GM19395 (cell line): ENCODE measurements at regions not wholly inside any gene's neighbourhood (a gene's known extent, or its start where the extent isn't known, plus 50 kb on each side); places are given as distances from the start of the nearest gene placed in this dataset.
A peak's percentile ranks its signal among the peaks of the same experiment; 100 is the strongest.

Experiments used
- ATAC-seq: cut with Tn5 transposase; IDR thresholded peaks from one replicate; pipeline ENCODE4 v1.9.1; 2021; ENCODE audit warnings: mild to moderate bottlenecking, moderate library complexity; ENCODE audit not compliant: unreplicated experiment

DNA sequence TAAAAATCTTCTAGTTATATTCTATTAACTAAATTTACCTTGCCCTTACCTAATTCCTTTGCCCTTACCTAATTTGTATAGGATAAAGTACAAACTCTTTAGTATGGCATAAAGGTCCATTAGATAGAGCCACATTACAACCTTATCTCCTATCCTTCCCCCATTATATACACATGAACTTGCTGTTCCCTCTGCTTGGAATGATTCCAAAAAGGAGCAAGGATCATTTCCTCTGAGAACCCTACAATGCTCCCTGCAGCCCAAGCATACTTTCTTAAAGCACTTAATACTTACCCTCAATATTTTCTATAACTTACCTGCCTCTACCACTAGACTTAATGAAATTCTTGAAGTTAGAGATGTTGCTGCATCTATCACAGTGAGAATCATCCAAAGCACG, 118.9 kb upstream of the CCDC54 start:
- ATAC-seq: no peak

DNA sequence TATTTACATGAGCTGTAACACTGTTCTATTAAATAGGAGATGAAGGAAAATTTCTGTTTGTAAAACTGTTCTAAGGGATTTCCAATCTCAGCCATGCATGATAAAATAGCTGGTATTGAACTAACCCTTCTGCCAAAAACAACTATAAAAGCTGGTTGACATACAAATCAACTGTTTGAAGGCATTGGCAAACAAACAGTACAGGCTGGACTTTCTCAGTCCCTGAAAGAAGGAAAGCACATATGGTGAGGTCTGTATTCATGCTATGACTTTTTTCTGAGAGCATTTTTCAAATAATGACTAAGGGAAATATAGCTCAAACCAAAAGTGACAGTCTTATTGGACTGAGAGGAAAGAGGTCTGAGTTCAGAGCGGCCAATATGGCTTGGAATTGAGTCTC, 117.0 kb upstream of the CCDC54 start:
- no peak for ATAC-seq

DNA sequence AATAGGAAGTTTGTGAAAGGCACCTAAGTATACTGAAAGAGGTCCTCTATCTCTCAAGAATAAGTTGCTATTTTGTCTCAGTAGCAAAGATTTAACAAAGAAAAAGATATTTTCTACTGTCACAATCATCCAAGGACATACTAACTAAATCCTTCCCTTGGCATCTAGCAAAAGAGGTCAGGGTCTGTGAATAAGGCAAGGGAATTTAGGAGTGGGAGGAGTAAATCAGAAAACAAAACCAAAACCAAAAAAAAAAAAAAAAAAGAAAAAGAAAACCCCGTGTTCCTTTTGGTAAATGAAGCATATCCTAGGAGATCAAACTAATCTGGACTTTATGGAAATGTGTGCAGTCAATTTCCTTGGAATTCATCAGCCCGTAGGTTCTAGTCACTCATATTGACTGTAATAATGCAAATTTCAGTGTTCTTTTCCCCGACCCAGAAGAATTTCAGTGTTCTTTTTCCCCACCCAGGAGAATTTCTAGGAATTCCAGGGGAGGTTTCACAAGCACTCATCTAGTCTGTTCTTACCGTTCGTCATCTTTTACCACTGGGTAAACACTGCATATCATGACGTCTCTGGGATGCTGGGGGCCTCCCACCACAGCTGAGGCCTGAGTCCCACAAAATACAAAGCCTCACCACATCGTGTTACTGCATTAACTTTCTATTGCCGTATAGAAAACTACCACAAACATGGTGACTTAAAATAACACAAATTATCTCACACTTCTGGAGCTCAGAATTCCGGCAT, 113.8 kb upstream of the CCDC54 start:
- no peak for ATAC-seq

DNA sequence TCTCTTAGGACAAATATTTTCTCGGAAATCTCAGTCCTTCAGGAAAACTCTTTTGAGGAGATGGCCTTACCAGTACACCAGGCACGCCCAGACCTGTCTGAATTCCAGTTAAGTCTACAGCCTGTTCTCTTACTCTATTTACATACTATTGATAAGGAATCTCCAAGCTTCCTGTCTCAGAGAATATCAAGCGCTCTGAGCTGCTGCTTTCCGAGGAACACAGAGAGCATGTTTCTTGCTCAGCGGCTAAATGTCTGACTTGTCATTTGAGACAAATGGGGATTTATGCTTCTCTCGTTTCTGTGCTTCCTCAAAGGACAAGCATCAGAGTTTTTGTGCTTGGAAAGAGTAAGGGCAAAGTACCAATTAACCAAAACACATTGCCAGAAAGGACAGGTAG, 112.4 kb upstream of the CCDC54 start:
- no peak for ATAC-seq

DNA sequence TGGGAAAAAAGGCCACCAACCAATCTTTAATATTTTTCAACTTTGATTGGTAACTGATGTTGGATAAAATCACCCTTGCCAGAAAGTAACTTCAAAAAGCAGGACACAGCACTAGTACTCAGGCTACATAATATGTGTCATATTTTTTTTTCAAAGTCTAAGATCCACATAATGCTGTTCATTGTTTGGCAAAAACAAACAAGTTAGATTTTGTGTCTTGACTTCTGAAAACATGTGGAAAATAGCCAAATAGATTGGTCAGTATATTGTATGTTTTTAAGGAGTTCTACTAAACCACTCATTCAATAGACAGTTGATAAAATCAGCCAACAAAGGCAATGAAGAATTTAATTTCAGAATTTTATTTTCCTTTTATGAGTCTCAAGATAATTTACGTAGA, 111.7 kb upstream of the CCDC54 start:
- ATAC-seq: no peak

DNA sequence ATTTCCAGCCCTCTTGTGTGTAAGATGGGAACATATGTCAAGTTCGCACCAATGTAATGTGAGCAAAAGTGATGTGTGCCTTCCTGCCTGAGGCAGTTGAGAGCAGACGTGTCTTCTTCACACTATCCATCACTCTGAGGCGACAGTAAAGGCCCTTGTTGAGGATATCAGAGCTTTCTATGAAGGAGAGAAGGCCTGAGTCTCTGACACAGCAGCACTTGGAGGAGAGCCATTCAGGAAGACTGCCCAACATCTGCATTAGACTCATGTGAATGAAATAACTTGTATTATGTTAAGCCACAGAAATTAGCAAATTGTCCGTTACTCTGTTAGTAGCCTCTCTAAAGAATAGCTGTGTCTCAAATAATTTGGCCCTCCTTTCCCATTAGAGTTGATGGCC, 108.8 kb upstream of the CCDC54 start:
- no peak for ATAC-seq

DNA sequence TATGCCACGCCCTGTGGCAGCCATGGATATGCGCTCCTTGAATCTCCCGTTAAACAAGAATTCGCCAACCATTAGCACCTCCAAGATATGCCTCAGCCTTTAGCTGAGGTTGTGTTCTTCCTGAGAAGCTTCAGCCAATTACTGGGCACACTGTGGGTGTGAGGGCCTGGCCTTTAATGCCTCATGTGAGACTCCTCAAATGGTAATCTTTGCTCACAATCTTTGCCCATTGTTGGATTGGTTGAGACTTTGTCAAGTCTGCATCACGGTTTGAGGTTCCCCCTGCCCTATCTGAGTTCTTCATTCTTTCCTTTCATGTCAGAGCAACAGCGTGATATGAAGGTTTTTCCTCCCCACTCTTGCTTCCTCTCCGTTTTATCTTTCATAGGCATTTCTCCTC, 108.1 kb upstream of the CCDC54 start:
- ATAC-seq: no peak

DNA sequence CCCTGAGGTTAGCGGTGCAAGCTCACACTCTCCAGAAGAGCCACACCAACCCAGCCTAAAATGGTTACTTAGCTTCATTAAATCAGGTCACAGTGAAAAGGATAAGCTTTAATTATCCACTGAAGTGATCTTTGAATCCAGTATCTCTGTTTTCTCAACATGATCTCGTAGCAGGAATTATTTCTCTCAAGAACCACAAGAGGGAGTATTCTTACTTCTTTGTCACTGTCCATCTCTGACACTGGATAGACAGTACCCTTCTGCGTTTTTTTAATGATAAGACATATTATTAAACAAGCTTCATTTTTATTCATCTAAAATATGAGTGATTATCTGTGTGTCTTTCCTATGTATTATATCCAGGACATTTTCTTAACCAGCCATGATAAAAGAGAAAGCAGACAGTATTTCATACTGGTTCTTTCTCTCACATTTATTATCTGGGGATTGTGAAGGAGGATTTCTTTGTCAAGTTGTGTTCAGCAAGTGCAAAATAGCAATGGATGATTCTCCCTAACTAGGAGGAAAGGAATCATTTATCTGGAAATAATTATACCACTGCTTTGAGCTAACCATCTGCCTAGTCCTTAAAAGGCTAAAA, 105.4 kb upstream of the CCDC54 start:
- peak; percentile 84 for ATAC-seq

DNA sequence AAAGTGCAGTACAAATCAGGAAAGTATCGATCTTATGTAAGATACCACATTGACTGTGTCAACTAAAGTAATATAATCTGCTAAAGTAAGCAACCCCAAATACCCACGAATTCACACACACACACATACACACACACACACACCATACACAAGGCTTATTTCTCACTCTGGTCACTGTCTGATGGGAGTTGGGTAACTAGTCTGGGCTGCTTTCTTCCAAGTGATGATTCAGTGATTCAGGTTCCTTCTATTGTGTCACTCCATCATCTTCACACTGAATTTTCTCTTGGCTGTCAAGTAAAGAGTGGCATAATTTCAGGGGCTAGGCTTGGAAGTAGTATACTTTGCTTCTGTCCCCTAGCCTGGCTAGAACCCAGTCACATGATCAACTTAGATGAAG, 104.8 kb upstream of the CCDC54 start:
- ATAC-seq: no peak

DNA sequence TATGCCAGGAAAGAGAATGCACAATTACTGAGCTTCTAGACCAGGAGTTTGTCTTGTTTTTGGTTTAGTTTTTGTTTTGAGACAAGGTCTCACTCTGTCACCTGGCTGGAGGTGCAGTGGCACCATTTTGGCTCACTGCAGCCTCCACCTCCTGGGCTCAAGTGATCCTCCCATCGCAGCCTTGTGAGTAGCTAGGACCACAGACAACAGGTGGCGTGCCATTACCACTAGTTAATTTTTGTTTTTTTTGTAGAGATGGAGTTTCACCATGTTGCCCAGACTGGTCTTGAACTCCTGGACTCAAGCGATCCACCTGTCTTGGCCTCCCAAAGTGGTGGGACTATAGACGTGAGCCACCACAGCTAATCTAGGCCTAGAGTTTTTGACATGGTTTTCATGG, 104.4 kb upstream of the CCDC54 start:
- no peak for ATAC-seq

DNA sequence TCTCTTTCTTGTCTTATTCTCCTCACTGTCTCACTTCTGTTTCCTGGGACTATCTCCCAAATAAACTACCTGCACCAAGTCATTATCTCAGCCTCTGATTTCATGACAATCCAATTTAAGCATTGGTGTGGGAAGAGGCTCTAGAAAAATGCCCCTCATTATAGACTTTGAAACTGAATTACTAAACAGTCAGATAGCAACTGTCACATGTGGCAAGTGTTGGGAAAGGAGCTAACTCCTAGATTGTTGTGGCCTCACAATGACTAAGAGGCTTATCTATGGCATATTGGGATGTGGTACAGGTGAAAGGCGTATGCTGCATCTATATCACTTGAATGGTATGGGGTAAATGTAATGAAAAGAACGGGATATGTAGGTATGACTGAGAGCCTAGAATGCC, 103.5 kb upstream of the CCDC54 start:
- no peak for ATAC-seq

DNA sequence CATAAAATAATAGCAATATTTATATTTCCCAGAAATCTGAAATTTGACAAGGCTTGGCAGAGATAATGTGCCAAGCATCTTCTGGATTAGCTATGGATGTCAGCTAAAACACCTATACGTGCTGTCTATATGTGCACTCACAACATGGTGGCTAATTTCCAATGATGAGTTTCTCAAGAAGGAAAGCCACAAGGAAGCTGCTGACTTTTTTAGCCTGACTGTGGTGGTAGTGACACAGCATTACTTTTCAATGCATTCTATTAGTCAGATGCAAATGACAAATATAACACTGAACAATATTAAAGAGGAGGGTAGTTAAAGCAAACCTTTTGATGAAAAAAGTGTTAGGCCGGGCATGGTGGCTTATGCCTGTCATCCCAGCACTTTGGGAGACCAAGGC, 101.7 kb upstream of the CCDC54 start:
- ATAC-seq: no peak

DNA sequence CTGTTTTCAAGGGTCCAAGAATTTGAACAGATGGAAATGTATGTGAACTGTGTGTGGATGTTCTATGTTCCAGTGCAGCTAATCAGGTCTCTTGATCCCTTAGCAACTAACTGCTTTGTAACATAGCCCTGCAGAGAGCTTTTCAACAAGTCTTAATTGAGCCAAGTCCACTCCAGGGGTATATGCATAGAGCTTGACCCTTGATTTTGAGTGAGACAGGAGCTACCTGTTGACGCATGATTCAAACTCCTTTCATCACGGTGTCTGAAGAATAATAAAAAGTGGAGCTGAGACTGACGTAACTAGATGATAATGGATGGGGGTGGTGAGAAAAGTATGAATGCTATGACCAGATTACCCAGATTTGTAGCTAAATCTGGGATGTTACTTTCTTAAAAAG, 93.3 kb upstream of the CCDC54 start:
- no peak for ATAC-seq

DNA sequence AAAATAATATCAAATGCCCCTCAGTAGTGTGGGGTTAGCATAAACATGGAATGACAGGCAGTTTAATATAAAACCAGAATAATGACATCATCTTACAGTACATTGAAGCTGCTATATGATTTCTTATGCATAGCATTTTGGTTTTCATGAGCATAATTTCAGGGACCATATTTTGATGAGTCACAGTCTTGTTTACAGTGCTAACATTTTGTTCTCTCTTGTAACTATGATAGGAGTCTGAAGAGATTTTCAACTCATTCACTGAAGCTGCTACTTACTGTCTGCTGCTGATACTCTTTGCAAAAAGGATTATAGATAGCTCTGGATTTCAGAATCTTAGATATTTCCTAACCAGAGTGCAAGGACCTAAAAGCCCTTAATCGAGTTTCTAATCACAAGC, 92.6 kb upstream of the CCDC54 start:
- no peak for ATAC-seq

DNA sequence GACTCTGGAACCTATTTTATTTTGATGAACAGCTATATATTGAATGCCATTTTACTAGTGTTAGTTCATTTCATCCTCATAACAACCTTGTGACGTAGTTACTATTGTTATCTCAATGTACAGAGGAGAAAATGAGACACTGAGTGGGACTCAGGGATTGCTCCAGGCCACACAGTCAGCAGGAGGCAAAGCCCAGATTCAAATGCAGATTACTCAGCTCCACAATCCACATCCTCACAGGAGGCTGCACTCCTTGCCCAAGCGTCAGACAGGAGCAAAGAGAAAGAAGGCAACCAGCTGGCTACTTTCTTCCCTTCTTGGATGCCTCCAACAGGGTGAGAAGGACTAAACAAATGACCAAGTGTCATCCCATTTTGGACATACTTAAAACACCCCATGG, 92.0 kb upstream of the CCDC54 start:
- no peak for ATAC-seq

DNA sequence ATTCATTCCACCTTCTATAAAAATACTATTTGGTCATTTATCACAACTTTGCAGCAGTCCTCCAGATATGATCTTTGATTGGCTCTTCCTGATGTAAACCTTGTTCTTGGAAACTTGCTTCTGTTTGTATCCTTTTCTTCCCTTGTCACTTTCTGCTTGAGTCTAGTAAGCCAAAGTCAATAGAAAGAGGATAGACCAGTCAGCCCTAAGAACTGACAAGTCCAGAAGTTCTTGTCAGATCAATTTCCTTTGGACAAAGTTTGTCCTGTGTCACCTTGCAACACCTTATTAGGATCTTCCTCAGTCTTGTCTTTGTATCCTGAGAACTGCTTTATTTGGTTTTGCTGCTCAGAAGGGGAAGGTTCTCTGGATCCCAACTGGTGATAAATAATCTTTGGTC, 87.9 kb upstream of the CCDC54 start:
- ATAC-seq: no peak

DNA sequence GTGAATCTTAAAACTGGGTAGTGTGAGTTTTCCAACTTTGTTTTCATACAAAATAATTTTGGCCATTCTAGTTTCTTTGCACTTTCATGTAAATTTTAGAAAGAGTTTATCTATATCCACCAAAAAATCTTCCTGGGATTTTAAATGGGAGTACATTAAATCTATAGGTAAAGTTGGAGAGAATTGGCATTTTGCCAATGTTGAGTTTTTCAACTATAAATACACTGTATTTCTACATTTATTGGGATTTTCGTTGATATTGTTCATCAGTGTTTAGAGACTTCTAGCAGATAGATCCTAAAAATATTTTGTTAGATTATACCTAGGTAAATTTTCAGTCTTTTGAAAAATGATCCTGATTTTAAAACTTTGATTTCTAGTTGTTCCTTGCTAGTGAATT, 83.1 kb upstream of the CCDC54 start:
- ATAC-seq: no peak

DNA sequence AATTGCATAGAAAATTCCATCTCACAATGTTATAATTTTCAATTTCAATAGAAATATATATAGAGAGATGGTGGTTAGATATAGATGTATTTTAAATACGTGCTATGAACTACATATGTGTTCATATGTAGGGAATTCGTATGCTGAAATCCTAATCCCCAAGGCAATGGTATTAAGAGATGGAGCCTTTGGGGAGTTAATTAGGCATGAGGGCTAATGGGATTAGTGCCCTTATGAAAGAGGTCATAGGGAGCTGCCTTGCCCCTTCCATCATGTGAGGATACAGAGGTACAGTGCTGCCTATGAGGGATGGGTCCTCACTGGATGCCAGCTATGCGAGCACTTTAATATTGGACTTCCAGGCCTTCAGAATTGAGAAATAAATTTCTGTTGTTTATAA, 79.6 kb upstream of the CCDC54 start:
- no peak for ATAC-seq

DNA sequence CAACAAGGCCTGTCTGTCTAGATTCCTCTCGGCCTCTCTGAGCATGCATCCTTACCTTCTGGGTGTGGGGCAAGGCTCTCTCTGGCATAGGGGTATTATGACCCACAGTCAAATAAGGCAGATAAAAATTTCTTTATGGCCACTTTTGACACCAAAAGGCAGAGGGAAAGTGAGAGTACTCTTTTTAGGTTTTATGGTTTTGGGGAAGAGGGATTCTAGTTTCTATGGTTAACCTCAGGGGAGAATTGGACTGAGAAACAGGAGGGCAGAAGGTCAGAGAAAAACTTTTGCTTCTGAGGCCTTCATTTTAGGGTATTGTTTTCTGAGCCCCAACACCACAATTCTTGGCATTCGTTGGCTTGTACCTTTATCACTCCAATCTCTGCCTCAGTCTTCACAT, 70.0 kb upstream of the CCDC54 start:
- ATAC-seq: peak; percentile 47

DNA sequence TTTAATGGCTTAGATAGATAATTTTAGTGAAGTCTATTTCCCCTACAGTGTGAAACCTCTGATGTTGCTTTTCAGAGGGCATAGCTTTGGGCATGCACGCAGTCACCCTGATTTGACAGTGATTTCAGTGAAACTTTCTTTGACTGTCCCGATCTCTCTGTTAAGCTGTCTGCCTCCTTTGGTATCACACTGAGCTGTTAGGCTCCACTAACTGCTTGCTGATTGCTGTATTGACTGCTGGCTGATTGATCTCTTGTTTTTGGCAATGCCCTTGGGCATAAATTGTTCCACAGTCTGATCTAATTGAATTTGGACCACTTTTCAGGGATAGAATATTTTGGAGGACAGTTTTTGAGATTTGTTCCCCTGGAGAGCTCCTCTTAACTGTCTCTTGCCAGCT, 68.5 kb upstream of the CCDC54 start:
- no peak for ATAC-seq

DNA sequence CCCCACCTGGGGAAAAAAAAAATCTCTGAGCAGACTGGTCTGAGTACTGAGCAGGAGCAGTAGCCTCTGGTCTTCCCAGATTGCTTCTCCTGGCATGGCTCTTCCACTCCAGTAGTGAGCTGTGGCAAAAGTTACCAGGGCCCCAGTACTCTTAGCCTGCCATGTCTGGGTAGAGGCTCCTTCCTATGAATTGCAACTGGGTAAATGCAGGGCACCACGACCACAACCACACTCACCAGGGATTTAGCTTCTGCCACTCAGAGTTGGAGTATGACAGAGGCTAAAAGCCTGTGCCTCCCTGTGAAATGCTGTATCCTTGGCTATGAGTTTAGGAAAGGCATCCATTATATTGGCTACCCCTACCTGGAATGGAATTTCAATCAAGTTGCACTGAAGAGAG, 67.9 kb upstream of the CCDC54 start:
- no peak for ATAC-seq

DNA sequence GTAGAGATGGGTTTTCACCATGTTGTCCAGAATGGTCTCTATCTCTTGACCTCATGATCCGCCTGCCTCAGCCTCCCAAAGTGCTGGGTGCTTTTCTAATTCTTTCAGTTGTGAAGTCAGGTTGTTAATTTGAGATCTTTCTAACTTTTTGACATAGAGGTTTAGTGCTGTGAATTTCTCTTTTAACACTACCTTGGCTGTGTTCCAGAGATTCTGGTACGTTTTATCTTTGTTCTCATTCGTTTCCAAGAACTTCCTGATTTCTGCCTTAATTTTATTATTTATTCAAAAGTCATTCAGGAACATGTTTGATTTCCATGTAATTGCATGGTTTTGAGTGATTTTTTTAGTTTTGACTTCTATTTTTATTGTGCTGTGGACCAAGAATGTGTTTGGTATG, 63.5 kb upstream of the CCDC54 start:
- no peak for ATAC-seq

DNA sequence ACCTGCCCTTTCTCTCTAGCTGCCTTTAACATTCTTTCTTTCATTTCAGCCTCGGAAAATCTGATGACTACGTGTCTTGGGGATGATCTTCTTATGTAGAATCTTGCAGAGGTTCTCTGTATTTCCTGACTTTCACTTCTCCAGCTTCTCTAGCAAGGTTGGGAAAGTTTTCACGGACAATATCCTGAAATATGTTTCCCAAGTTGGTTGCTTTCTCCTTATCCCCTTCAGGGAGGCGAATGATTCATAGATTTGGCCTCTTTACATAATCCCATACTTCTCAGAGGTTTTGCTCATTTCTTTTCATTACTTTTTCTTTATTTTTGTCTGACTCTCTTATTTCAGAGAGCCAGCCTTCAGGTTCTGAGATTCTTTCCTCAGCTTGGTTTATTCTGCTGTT, 62.1 kb upstream of the CCDC54 start:
- ATAC-seq: no peak
